ENCODE measurements at regions not wholly inside any gene's neighbourhood (a gene's known extent, or its start where the extent isn't known, plus 50 kb on each side); places are given as distances from the start of the nearest gene placed in this dataset.

DNA sequence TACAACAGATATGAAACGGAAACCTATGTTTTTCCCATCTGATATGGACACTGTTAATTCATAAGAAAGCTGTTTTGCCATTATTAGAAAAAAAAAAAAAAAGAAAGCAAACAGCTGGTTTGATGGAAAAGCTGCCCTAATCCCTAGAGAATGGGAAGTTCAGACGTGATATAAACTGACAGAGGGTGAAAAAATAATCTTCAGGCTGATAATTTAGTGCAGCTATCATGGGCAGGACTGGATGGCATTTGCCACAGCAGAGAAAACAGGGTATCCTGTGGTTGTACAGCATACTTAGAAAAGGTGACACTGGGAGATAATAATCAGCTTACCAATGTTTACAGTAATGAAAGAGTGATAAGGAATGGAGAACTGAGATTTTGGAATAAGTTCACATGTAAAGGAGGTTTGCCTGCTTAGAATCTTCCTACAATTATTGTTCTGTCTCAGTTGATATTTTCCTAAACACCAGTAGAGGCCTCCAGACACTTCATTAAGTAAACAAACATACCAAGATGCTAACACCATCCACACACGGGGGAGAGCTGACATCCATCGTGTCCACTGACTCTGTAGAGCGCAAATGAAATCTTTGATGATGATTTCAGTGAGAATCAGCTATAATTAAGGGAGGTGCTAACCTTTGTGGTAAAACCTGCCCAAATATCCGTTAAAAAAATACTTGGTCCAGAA, 211.6 kb upstream of the MMADHC start:
- TF ChIP-seq, protein P1, sequence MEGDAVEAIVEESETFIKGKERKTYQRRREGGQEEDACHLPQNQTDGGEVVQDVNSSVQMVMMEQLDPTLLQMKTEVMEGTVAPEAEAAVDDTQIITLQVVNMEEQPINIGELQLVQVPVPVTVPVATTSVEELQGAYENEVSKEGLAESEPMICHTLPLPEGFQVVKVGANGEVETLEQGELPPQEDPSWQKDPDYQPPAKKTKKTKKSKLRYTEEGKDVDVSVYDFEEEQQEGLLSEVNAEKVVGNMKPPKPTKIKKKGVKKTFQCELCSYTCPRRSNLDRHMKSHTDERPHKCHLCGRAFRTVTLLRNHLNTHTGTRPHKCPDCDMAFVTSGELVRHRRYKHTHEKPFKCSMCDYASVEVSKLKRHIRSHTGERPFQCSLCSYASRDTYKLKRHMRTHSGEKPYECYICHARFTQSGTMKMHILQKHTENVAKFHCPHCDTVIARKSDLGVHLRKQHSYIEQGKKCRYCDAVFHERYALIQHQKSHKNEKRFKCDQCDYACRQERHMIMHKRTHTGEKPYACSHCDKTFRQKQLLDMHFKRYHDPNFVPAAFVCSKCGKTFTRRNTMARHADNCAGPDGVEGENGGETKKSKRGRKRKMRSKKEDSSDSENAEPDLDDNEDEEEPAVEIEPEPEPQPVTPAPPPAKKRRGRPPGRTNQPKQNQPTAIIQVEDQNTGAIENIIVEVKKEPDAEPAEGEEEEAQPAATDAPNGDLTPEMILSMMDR (conservative IDR thresholded peaks at IDR 0.05), result peak; percentile 56
- no peak for TF ChIP-seq ZFX (IDR thresholded peaks at IDR 0.05)
- no peak overlapping the region for H3K27ac ChIP-seq

DNA sequence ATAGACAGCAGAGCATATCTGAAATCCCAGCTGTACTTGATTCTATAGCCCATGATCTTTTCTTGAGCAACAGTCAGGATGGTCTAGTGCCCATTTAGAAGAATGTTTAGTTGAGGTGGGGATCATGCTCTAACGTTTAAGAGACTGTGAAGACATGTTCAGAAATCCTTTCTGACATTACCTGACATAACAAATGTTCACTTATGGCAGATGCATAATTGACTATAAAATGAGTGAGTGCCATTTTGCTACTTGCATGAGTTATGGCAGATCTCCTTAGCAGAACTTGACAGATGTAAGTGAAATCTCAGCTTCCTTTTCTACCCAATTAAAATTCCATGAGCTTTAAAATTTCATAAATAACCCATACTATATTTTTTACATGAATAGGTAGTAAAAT, 209.5 kb upstream of the MMADHC start:
- no peak for TF ChIP-seq ZFX (IDR thresholded peaks at IDR 0.05)
- TF ChIP-seq, protein P1 (conservative IDR thresholded peaks at IDR 0.05), result no peak

DNA sequence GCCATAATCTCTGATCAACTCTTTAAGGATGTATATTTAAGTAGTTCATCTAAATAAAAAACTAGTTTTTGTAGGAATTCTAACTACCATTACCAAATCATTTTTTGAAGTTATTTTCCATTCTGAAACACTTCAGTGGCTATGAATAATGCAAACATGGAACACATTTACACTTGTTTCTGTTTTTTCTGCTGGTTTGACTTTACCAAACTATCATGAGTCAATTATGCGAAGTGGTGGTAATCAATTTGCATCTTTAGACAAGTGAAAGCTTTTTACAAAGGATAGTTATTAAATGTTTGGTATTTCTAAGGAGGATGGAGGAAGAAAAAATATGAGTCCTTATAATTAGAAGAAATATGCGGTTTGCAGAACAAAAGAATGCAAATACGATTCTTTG, 202.0 kb upstream of the MMADHC start:
- no peak overlapping the region for H3K27ac ChIP-seq
- no peak for TF ChIP-seq ZFX (IDR thresholded peaks at IDR 0.05)
- TF ChIP-seq, protein P1 (conservative IDR thresholded peaks at IDR 0.05), result no peak

More for the DNA sequence above, 209.5 kb upstream of the MMADHC start:
- H3K27ac ChIP-seq, result no peak overlapping the region

DNA sequence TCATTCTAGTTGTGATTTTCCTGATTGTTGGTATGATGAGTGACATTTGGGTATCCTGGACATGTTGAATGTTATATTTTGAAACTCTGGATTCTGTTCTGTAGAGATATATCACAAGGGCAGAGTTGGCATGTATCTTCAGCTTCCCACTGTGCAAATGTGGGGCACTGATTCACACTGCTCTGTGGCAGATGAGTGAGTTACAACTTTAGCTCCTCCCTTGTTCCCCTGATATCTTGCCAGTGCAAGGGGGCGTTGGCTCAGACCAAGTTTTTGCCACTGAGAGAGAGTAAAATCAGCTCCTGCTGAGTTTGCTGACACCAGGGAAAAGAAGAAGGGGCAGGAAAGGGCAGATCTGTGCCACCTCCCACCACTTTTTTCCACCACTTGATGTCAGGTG, 199.6 kb upstream of the MMADHC start:
- no peak overlapping the region for H3K27ac ChIP-seq
- TF ChIP-seq, protein P1 (conservative IDR thresholded peaks at IDR 0.05), result no peak
- TF ChIP-seq ZFX (IDR thresholded peaks at IDR 0.05), result no peak

DNA sequence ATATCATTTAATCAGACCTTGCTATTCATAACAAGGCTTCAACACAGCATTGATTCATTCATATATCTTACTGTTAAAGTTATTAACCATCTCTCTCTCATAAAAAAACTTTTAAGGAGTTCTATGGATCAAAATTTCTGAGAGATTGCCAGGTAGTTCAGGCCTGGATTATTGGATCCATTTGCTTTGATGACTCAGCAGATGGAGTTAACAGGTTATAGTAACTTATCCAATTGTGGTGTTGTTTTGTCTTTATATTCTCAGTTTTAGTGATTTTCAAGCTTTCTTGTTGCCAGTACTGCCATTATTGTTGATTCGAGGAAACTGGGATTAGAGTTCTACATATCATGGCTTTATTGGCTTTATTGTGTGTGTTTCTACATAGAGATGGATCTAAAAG, 195.7 kb upstream of the MMADHC start:
- TF ChIP-seq, protein P1 (conservative IDR thresholded peaks at IDR 0.05), result no peak
- TF ChIP-seq ZFX (IDR thresholded peaks at IDR 0.05), result no peak
- no peak overlapping the region for H3K27ac ChIP-seq

DNA sequence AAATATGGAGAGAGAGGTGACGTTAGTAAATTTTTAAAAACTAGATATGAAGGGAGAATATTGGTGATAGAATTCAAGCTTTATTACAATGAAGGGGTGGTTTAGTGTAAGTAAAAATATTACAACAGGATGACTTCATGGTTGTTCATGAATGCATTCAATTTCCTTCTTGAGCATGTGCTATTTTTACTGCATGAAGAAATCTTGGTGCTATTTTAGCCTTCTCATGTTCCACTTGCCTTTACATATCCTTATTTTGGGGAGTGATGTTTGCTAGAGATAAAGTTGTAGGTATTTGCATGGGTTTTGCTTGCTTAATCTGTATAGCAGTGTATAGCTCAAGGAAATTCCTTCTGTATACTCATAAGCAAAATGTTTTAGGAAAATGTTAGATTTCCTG, 195.0 kb upstream of the MMADHC start:
- TF ChIP-seq, protein P1 (conservative IDR thresholded peaks at IDR 0.05), result no peak
- TF ChIP-seq ZFX (IDR thresholded peaks at IDR 0.05), result no peak

DNA sequence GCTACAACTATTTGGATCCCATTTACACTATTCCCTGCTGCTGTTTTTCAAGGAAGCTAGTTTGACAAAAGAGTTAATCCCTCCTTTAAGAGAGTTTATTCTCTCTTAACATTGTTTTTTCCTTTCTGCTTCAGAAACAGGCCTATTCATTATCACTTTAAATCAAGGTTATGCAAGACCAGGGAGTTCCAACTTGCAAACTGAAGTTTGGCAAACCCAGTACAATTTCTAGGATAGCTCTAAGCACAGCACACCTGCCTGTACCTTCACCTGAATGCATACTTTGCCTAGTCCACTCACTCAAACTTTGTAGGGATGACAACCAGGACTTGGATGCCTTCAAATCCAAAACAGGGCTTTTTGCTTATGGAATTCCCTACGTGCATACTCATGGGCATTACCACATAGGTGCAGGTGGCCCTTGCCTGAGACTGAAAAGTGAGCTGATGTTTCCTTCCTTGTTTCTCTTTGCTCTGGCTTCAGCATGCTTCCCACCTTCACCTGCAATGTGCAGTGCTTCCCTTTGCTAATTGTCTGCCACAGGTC, 193.8 kb upstream of the MMADHC start:
- no peak overlapping the region for H3K27ac ChIP-seq
- no peak for TF ChIP-seq ZFX (IDR thresholded peaks at IDR 0.05)
- TF ChIP-seq, protein P1 (conservative IDR thresholded peaks at IDR 0.05), result no peak

More for the DNA sequence above, 195.0 kb upstream of the MMADHC start:
- H3K27ac ChIP-seq, result no peak overlapping the region

Measured in C4-2B (cell line).